Neural cell (in vitro differentiated cells): ENCODE measurements at regions not wholly inside any gene's neighbourhood (a gene's known extent, or its start where the extent isn't known, plus 50 kb on each side); places are given as distances from the start of the nearest gene placed in this dataset.

Experiments
- H2AFZ ChIP-seq: fragments of 200-600, 300-800 bp; sonication (generic), shearing (Covaris generic); 2 replicates; pipeline ENCODE4 v1.6.0; 2014; ENCODE audit warnings: low read depth, mild to moderate bottlenecking, antibody characterized with exemption, low read length, moderate library complexity
- H3F3A ChIP-seq: fragments of 200-600 bp; shearing (Covaris generic); 2 replicates; pipeline ENCODE4 v1.6.1; 2016; ENCODE audit warnings: mild to moderate bottlenecking, moderate library complexity, mixed read lengths, antibody characterized with exemption, low read length; ENCODE audit not compliant: insufficient read depth, poor library complexity, severe bottlenecking
- H3K27ac ChIP-seq: fragments of 200-600, 300-800 bp; sonication (generic), shearing (Covaris generic); 2 replicates; pipeline ENCODE4 v1.5.1; 2014; ENCODE audit warnings: mild to moderate bottlenecking, low read length, moderate library complexity
- H3K27me3 ChIP-seq: fragments of 300-800, 200-600 bp; sonication (generic), shearing (Covaris generic); 2 replicates; pipeline ENCODE4 v1.6.0; 2014; ENCODE audit warnings: mild to moderate bottlenecking, low read depth, low read length, moderate library complexity; ENCODE audit not compliant: insufficient read depth
- H3K36me3 ChIP-seq: fragments of 300-800, 200-600 bp; sonication (generic), shearing (Covaris generic); 2 replicates; pipeline ENCODE4 v1.5.1; 2014; ENCODE audit warnings: mild to moderate bottlenecking, antibody characterized with exemption, low read length, moderate library complexity; ENCODE audit not compliant: insufficient read depth
- H3K4me2 ChIP-seq: fragments of 300-800, 200-600 bp; sonication (generic), shearing (Covaris generic); 2 replicates; pipeline ENCODE4 v1.6.0; 2014; ENCODE audit warnings: mild to moderate bottlenecking, low read length
- H3K4me3 ChIP-seq: fragments of 300-800, 200-600 bp; sonication (generic), shearing (Covaris generic); 2 replicates; pipeline ENCODE4 v1.5.1; 2014; ENCODE audit warnings: mild to moderate bottlenecking, low read length, moderate library complexity
- H3K79me2 ChIP-seq: fragments of 200-600 bp; shearing (Covaris generic); replicated peaks from 2 replicates; pipeline ENCODE4 v1.6.0; 2014; ENCODE audit warnings: mild to moderate bottlenecking, low read length, moderate library complexity; ENCODE audit not compliant: insufficient read depth
- H3K9ac ChIP-seq: fragments of 300-800, 200-600 bp; sonication (generic), shearing (Covaris generic); 2 replicates; pipeline ENCODE4 v1.6.1; 2016; ENCODE audit warnings: mild to moderate bottlenecking, low read length, mixed read lengths
- H3K9me2 ChIP-seq: fragments of 200-600 bp; shearing (Covaris generic); 2 replicates; pipeline ENCODE4 v1.6.1; 2016; ENCODE audit warnings: mild to moderate bottlenecking, low read length, mixed read lengths; ENCODE audit not compliant: insufficient read depth
- H3K9me3 ChIP-seq: fragments of 200-600, 300-800 bp; sonication (generic), shearing (Covaris generic); 2 replicates; pipeline ENCODE4 v1.6.1; 2016; ENCODE audit warnings: mild to moderate bottlenecking, mixed run types, low read length, moderate library complexity, mixed read lengths
- H4K20me1 ChIP-seq: fragments of 200-600 bp; shearing (Covaris generic); 2 replicates; pipeline ENCODE4 v1.6.1; 2016; ENCODE audit warnings: mild to moderate bottlenecking, mixed run types; ENCODE audit not compliant: insufficient read depth
- CTCF ChIP-seq: fragments of 450-650 bp; IDR thresholded peaks from 2 replicates; pipeline ENCODE4 v1.5.1; 2014; ENCODE audit warnings: antibody characterized with exemption, mild to moderate bottlenecking, moderate library complexity; ENCODE audit not compliant: poor library complexity, severe bottlenecking
- EP300 ChIP-seq: fragments of 450-650 bp; conservative IDR thresholded peaks from 2 replicates; pipeline ENCODE4 v1.6.1; 2014; ENCODE audit warnings: antibody characterized with exemption, mild to moderate bottlenecking, moderate library complexity; ENCODE audit not compliant: poor library complexity, severe bottlenecking
- EZH2 ChIP-seq: fragments of 200-600, 300-800 bp; shearing (Covaris generic), sonication (generic); IDR thresholded peaks from 2 replicates; pipeline ENCODE4 v1.6.1; 2014; ENCODE audit warnings: antibody characterized with exemption, low read length, borderline replicate concordance, mild to moderate bottlenecking; ENCODE audit not compliant: insufficient read depth, poor library complexity, severe bottlenecking
- MXI1 ChIP-seq: fragments of 450-650 bp; conservative IDR thresholded peaks from 2 replicates; pipeline ENCODE4 v1.6.1; 2014; ENCODE audit warnings: antibody characterized with exemption, mild to moderate bottlenecking; ENCODE audit not compliant: poor library complexity, severe bottlenecking
- POLR2AphosphoS5 ChIP-seq: IDR thresholded peaks from 2 replicates; pipeline ENCODE4 v1.6.1; 2012
- RAD21 ChIP-seq: fragments of 450-650 bp; conservative IDR thresholded peaks from 2 replicates; pipeline ENCODE4 v1.6.1; 2014; ENCODE audit warnings: antibody characterized with exemption, mild to moderate bottlenecking, moderate library complexity
- REST ChIP-seq: IDR thresholded peaks from 2 replicates; pipeline ENCODE4 v1.6.1; 2012; ENCODE audit warnings: borderline replicate concordance
- SMC3 ChIP-seq: fragments of 450-650 bp; conservative IDR thresholded peaks from 2 replicates; pipeline ENCODE4 v1.6.1; 2014; ENCODE audit warnings: antibody characterized with exemption, mild to moderate bottlenecking, moderate library complexity; ENCODE audit not compliant: poor library complexity
- TAF1 ChIP-seq: IDR thresholded peaks from 2 replicates; pipeline ENCODE4 v1.6.1; 2012; ENCODE audit warnings: low read depth

GRCh38 chr4:188930822-188931221 lies 791.6 kb downstream of the TRIML1 start:
- Histone ChIP-seq H3K79me2 (no peaks in the 10 kb centered on the region), H3K36me3 (peaks cover 3% of the 10 kb centered on the region), H2AFZ (no peak overlapping the region), H3K4me3 (no peak overlapping the region), H3K27ac (no peak overlapping the region), H4K20me1 (no peaks in the 10 kb centered on the region), H3K9ac (no peak overlapping the region), H3F3A (no peaks in the 10 kb centered on the region), H3K9me3 (peaks cover 3% of the 10 kb centered on the region), H3K27me3 (no peaks in the 10 kb centered on the region), H3K9me2 (no peaks in the 10 kb centered on the region), H3K4me2 (no peak overlapping the region)
- TF ChIP-seq EP300, result no peak
- no peak for TF ChIP-seq EZH2
- TF ChIP-seq REST, result no peak
- no peak for TF ChIP-seq MXI1
- no peak for TF ChIP-seq SMC3
- no peak for TF ChIP-seq RAD21
- no peak for TF ChIP-seq POLR2AphosphoS5
- no peak for TF ChIP-seq TAF1
- TF ChIP-seq CTCF, result no peak

- H3K27me3 ChIP-seq, result no peaks in the 10 kb centered on the region
- H3K9ac ChIP-seq, result no peak overlapping the region
- no peak overlapping the region for H3K4me2 ChIP-seq
- no peaks in the 10 kb centered on the region for H4K20me1 ChIP-seq
- H3F3A ChIP-seq, result no peaks in the 10 kb centered on the region
- peaks cover 2% of the 10 kb centered on the region for H3K9me3 ChIP-seq
- peaks cover 2% of the 10 kb centered on the region for H3K36me3 ChIP-seq
- H3K9me2 ChIP-seq, result no peaks in the 10 kb centered on the region
- no peak overlapping the region for H3K4me3 ChIP-seq
- TF ChIP-seq REST, result no peak
- no peak for TF ChIP-seq TAF1
- TF ChIP-seq CTCF, result no peak
- no peak for TF ChIP-seq EP300
- no peak for TF ChIP-seq POLR2AphosphoS5
- no peak for TF ChIP-seq EZH2
- TF ChIP-seq SMC3, result no peak
- no peak for TF ChIP-seq RAD21
- TF ChIP-seq MXI1, result no peak
- no peak overlapping the region for H2AFZ ChIP-seq
- H3K79me2 ChIP-seq, result no peaks in the 10 kb centered on the region
- no peak overlapping the region for H3K27ac ChIP-seq
Observed at GRCh38 chr4:188934320-188934962, 795.2 kb downstream of the TRIML1 start.
